DMS53 (cell line): ENCODE measurements at regions not wholly inside any gene's neighbourhood (a gene's known extent, or its start where the extent isn't known, plus 50 kb on each side); places are given as distances from the start of the nearest gene placed in this dataset.
A peak's percentile ranks its signal among the peaks of the same experiment; 100 is the strongest.
"Not testable (repeated sequence)": the region's sequence is repeated elsewhere in the genome, so short reads cannot be mapped to it uniquely, and the experiment has no call there.

ENCODE experiments used
- DNase-seq: peaks from one replicate; lab custom pipeline; 2025; lab: John Stamatoyannopoulos, UW

- DNase-seq, result no peak
Measured at GRCh38 chr6:167470836-167471547, 146.1 kb downstream of the TTLL2 start.

GRCh38 chr6:167471548-167471930, 146.7 kb downstream of the TTLL2 start:
- DNase-seq, result no peak

- peak; percentile 3 for DNase-seq
Measured at GRCh38 chr6:167472148-167472547, 147.3 kb downstream of the TTLL2 start.

- DNase-seq, result no peak
Measured at GRCh38 chr6:167472880-167473279, 148.0 kb downstream of the TTLL2 start.

- no peak for DNase-seq
Measured at GRCh38 chr6:167474171-167474570, 149.3 kb downstream of the TTLL2 start.

DNA sequence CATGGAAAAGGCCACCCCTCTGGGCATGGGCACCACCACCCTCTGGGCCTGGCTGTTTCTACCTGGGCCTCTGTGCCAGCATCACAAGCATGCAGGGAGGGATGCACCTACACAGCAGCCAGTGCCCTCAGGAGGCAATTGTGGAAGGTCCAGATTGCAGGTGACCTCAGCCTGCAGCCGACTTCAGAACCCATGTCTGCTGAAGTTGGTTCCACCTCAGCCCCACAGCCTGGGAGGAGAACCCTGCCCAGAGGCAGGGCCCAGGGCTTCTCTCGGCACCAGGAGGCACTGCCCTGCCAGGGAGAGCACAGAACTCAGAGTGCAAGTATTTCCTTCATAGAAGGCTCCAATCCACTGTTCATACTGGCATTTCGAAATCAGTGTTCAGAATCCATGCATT, 149.8 kb downstream of the TTLL2 start:
- DNase-seq, result no peak

DNA sequence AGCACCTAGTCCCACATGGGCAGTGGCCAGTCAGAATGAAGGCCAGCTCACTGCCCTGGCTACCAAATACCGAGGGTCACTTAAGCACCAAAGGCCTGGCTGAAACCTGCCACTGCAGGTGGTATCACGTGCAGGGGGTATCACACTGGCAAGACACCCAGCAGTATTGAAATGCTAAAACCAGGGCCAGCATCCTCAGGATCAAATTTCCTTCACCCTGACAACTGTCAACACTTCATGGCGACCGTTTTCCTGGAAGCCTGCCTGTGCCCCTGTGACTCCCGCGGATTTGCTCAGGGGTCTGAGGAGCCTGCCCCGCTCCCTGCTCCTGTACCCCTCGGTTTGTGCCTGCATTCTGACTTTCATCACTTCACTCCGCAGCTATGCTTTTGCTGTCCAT, 151.1 kb downstream of the TTLL2 start:
- no peak for DNase-seq

DNA sequence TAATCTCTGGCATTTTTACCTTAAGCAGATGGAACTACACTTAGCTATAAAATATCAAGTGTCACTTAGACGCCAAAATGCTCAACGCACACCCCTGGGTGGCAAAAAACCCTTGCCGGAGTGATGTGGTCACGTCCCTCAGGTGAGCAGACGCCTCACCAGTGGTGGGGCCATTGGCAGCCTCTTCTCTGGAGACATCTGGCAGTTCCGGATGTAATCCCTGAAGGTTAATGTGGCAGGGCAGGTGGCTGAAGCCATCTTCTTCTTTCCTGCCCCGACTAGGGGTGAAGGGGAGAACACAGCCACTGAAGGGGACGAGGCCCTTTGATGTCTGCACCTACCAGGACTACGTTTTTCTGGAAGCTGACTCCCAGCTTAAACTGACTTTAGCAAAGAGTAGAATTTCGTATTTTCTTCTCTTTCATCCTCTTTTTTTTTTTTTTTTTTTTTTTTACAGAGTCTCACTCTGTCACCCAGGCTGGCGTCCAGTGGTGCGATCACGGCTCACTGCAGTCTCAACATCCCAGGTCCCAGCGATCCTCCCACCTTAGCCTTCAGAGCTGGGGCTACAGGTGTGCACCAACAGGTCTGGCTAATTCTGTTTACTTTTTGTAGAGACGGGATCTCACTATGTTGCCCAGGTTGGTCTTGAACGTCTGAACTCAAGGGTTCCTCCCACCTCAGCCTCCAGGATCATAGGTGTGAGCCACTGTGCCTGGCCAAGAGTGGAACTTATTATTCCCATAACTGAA, 152.1 kb downstream of the TTLL2 start:
- DNase-seq, result no peak

DNA sequence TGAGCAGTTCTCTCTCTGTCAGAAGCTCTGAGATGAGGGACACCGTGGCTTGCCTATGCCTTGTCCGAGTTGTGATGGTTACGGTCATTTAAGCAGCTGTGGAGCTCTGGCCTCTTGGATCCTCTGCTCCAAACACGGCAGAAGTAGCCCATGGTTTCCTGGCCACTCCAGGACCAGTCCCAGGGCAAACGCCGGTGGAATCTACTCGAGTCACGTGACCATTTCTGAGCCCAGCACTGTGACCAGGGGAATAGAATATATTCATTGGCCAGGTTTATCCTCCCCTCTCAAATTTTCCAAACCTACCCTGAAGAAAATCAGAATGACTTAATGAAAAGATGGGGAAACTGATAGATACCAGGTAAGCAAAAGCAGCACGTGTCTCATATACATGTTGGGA, 152.8 kb downstream of the TTLL2 start:
- DNase-seq, result no peak

DNA sequence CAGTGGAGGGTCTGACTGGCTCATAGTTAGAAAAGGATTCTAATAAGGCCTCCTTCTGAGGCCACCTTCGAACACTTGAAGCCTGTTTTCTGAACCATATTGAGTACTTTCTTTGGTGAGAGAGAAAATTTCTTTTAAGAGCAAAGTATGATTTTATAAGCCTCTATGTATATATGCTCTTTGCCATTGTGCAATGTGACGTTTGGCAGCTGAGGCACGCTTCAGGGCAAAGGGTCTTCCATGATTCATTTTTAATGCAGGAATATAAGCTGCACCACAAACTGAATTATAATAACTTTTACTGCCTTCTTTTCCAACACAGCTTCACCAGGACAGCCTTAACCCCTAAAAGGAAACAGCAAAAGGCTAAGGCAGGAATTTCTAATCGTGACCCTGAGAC, 154.4 kb downstream of the TTLL2 start:
- no peak for DNase-seq

- DNase-seq, result no peak
Measured at GRCh38 chr6:167479901-167480648, 155.2 kb downstream of the TTLL2 start.

- no peak for DNase-seq
Measured at GRCh38 chr6:167481307-167481926, 156.5 kb downstream of the TTLL2 start.

GRCh38 chr6:167482801-167483200, 157.9 kb downstream of the TTLL2 start:
- DNase-seq, result not testable (repeated sequence)

- DNase-seq, result peak; percentile 11
Measured at GRCh38 chr6:167485186-167485978, 160.5 kb downstream of the TTLL2 start.

DNA sequence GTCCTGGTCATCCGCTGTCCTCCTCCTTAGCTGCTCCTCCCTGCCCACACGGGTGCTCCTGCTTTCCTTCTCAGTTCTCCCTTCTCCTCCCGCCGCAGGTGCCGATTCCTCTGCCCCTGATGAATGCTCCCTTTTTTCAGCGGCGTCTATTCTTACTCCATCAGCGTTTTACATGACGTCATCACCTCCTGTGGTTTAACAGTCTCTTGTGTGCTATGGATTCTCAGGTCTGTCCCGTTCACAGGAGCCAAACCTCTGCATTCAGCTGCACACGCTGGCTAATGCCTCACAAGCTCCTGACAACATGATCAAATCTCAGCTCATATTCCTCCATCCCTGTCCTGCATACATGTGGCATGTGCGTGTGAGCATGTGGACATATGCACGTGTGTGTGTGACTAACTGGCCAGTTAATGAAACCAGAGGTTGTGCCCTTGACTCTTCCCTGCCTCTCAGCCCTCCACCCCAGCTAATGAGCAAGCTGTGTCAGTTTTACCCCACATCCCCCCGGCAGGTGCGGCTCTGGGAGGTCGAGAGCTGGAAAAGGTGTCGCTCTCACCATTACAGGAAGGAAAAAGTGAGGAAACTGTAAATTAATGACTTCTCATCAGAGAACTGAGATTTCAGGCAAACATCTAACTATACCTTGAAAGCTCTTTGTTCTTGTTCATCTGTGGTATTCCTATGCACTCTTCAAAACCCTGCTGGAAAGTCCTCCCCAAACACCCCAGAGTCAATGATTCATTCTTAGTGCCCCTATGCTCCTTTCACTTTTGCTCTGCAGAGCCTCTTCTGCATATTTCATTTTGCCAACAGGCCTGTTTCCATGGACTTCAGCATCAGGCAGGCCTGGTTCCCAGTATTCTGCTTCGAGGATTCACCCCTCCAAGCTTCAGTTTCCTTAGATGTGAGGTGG, 163.1 kb downstream of the TTLL2 start:
- DNase-seq, result no peak

DNA sequence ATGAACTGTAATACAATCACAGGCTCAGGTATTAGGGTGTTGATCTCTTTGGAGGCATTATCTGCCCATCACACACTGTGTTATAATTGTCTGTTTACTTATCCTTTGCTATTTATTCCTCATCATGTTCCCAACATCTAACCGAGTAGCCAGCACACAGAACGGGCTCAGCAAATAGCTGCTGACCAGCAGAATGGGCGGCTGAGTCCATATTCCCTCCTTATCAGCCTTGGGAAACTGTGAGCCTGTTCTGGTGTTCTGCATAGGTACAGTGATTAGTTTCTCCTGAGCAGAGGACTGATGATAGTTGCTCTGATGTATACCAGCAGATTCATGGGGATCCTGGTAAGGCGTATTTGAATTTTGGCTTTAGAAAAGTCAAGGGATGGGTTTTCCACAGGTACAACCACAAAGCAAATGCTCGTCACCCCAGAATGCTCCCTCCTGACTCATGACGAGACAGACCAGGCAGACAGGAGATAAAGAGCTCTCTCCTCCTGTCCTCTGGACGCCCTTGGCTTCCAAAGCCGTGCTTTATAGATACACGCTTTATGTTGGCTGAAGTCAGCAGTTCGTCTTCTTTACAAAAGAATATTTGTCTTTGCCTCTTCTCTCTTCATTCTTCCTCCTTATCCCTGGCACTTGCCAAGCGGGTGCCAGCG, 166.7 kb downstream of the TTLL2 start:
- no peak for DNase-seq

DNA sequence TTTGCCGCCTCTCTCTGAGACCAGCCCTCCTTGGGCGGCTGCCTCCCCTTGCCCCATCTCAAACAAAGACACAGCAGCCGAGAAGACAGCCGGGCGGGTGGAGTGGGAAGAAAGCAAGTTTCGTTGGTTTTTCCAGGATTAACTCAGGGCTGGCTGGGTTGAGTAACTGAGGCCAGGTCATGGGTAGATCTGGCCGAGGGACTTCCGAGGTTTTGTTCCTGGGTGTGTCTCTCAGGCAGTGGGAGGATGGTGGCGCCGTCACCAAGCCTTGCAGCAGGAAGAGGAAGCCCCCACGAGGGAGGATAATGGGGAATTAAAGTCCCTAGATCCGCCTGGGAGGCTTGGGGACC, 167.2 kb downstream of the TTLL2 start:
- DNase-seq, result no peak

GRCh38 chr6:167493310-167493709, 168.4 kb downstream of the TTLL2 start:
- DNase-seq, result no peak

DNA sequence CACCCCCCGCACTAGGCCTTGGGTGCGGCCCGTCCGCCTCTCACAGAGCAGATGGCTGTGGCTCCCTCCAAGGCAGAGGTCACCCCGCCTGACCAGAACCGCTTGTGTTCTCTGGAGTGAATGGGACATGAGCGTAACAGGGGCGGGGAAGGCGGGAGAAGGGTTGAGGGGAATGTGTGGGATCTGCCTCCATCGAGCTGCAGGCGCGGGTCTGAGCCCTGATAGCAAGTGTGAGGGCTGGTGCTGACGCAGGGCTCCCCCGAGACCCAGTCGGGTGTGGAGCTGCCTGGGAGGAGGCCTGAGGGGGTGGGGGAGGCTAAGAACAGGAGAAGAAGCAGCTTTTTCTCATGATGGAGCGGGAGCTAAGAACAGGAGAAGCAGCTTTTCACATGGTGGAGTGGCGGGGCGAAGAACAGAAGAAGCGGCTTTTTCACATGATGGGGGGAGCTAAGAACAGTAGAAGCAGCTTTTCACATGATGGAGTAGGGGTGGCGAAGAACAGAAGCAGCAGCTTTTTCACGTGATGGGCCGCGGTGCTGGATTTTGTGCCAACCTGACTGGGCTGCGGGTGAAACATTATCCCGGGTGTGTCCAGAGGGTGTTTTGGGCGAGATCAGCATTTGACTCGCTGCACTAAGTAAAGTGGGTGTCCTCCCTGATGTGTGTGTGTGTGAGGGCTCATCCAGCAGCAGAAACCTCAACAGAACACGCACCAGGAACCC, 169.3 kb downstream of the TTLL2 start:
- DNase-seq, result no peak
